ENCODE measurements at regions not wholly inside any gene's neighbourhood (a gene's known extent, or its start where the extent isn't known, plus 50 kb on each side); places are given as distances from the start of the nearest gene placed in this dataset.

- TF ChIP-seq POLR2A (IDR thresholded peaks at IDR 0.05) (no peak), CTCF (IDR thresholded peaks at IDR 0.05) (no peak)
Measured at GRCh38 chr13:37163641-37164265, 58.3 kb upstream of the CSNK1A1L start.

Data from esophagus squamous epithelium (tissue), 4 donors.